ENCODE measurements at regions not wholly inside any gene's neighbourhood (a gene's known extent, or its start where the extent isn't known, plus 50 kb on each side); places are given as distances from the start of the nearest gene placed in this dataset.

- intact Hi-C loops (cut with DNase I) = loop anchor here (2.0 to 10.0 kb wide), 2 partner anchors 23 to 589 kb away; partner anchors contain the start of gene MN1
Measured at GRCh38 chr22:27215871-27216270, 558.5 kb downstream of the MIAT start.

GRCh38 chr22:27216444-27216843 is 559.1 kb downstream of the MIAT start:
- Histone ChIP-seq H3K27me3 (no peaks in the 10 kb centered on the region), H3K27ac (no peak overlapping the region), H3K4me3 (no peak overlapping the region), H3K9me3 (no peaks in the 10 kb centered on the region), H3K4me1 (peaks cover 11 to 30% of the 10 kb centered on the region in 2 donors), H3K36me3 (no peaks in the 10 kb centered on the region)
- no peak for TF ChIP-seq CTCF (IDR thresholded peaks at IDR 0.05)
- intact Hi-C loops (cut with DNase I) = loop anchor here (10.0 kb wide), 1 partner anchor 588 kb away; the partner anchor contains the start of gene MN1
- DNase-seq (ENCODE audit: low spot score in 2 of 2) = no peak

More at GRCh38 chr22:27215871-27216270, 558.5 kb downstream of the MIAT start:
- H3K4me3 ChIP-seq = no peak overlapping the region
- H3K4me1 ChIP-seq = peaks cover 11 to 30% of the 10 kb centered on the region in 2 donors
- no peak for TF ChIP-seq CTCF (IDR thresholded peaks at IDR 0.05)
- no peaks in the 10 kb centered on the region for H3K27me3 ChIP-seq
- H3K9me3 ChIP-seq = no peaks in the 10 kb centered on the region
- no peak overlapping the region for H3K27ac ChIP-seq
- no peaks in the 10 kb centered on the region for H3K36me3 ChIP-seq
- no peak for DNase-seq (ENCODE audit: low spot score in 2 of 2)

GRCh38 chr22:27217154-27217553 is 559.8 kb downstream of the MIAT start:
- Histone ChIP-seq H3K36me3 (no peaks in the 10 kb centered on the region), H3K27ac (no peak overlapping the region), H3K27me3 (no peaks in the 10 kb centered on the region), H3K4me1 (peaks cover 11 to 25% of the 10 kb centered on the region in 2 donors), H3K9me3 (no peaks in the 10 kb centered on the region), H3K4me3 (no peak overlapping the region)
- intact Hi-C loops (cut with DNase I) = loop anchor here (10.0 kb wide), 1 partner anchor 588 kb away; the partner anchor contains the start of gene MN1
- DNase-seq (ENCODE audit: low spot score in 2 of 2) = no peak
- no peak for TF ChIP-seq CTCF (IDR thresholded peaks at IDR 0.05)

GRCh38 chr22:27218012-27218920 is 560.9 kb downstream of the MIAT start:
- H3K4me3 ChIP-seq = no peak overlapping the region
- no peaks in the 10 kb centered on the region for H3K27me3 ChIP-seq
- no peaks in the 10 kb centered on the region for H3K9me3 ChIP-seq
- no peak for TF ChIP-seq CTCF (IDR thresholded peaks at IDR 0.05)
- no peaks in the 10 kb centered on the region for H3K36me3 ChIP-seq
- DNase-seq (ENCODE audit: low spot score in 2 of 2) = no peak
- peaks cover 11 to 16% of the 10 kb centered on the region in 2 donors for H3K4me1 ChIP-seq
- no peak overlapping the region for H3K27ac ChIP-seq
- intact Hi-C loops (cut with DNase I) = loop anchor here (10.0 kb wide), 1 partner anchor 587 kb away; the partner anchor contains the start of gene MN1

- TF ChIP-seq CTCF (IDR thresholded peaks at IDR 0.05) = no peak
- Histone ChIP-seq H3K36me3 (no peaks in the 10 kb centered on the region), H3K27me3 (no peaks in the 10 kb centered on the region), H3K4me1 (peaks cover 5 to 9% of the 10 kb centered on the region in 2 donors), H3K9me3 (no peaks in the 10 kb centered on the region), H3K27ac (no peak overlapping the region), H3K4me3 (no peak overlapping the region)
- DNase-seq (ENCODE audit: low spot score in 2 of 2) = no peak
- intact Hi-C loops (cut with DNase I) = loop anchor here (10.0 kb wide), 1 partner anchor 586 kb away; the partner anchor contains the start of gene MN1
Measured at GRCh38 chr22:27219036-27219435, 561.6 kb downstream of the MIAT start.
